HK-2 (cell line): ENCODE measurements at regions not wholly inside any gene's neighbourhood (a gene's known extent, or its start where the extent isn't known, plus 50 kb on each side); places are given as distances from the start of the nearest gene placed in this dataset.

Experiments used
- DNase-seq: peaks from one replicate; pipeline ENCODE4 v3.0.0-alpha.2; 2018; ENCODE audit not compliant: unreplicated experiment

- no peak for DNase-seq
These were observed 66.1 kb downstream of the LEPR start for GRCh38 chr1:65486613-65487012.

GRCh38 chr1:65489481-65489880 is 69.0 kb downstream of the LEPR start:
- no peak for DNase-seq

- no peak for DNase-seq
These were observed 70.0 kb downstream of the LEPR start for GRCh38 chr1:65490231-65491009.

GRCh38 chr1:65491472-65491871 is 71.0 kb downstream of the LEPR start:
- no peak for DNase-seq

GRCh38 chr1:65493802-65494201 is 73.3 kb downstream of the LEPR start:
- DNase-seq = no peak

- no peak for DNase-seq
These were observed 74.2 kb downstream of the LEPR start for GRCh38 chr1:65494671-65495070.

GRCh38 chr1:65495137-65495536 is 74.7 kb downstream of the LEPR start:
- DNase-seq = no peak

- DNase-seq = no peak
These were observed 76.9 kb downstream of the LEPR start for GRCh38 chr1:65497256-65497830.

- no peak for DNase-seq
These were observed 83.0 kb downstream of the LEPR start for GRCh38 chr1:65503427-65503826.

- DNase-seq = no peak
These were observed 83.8 kb downstream of the LEPR start for GRCh38 chr1:65504263-65504662.

- no peak for DNase-seq
These were observed 85.3 kb downstream of the LEPR start for GRCh38 chr1:65505547-65506300.

- DNase-seq = no peak
These were observed 87.6 kb downstream of the LEPR start for GRCh38 chr1:65508051-65508450.

- no peak for DNase-seq
These were observed 89.6 kb downstream of the LEPR start for GRCh38 chr1:65509912-65510680.

- no peak for DNase-seq
These were observed 90.5 kb downstream of the LEPR start for GRCh38 chr1:65510961-65511360.

- no peak for DNase-seq
These were observed 91.9 kb downstream of the LEPR start for GRCh38 chr1:65512383-65512782.

- DNase-seq = no peak
These were observed 92.7 kb downstream of the LEPR start for GRCh38 chr1:65512967-65513780.

GRCh38 chr1:65514041-65514440 is 93.6 kb downstream of the LEPR start:
- DNase-seq = no peak

- no peak for DNase-seq
These were observed 104.4 kb downstream of the LEPR start for GRCh38 chr1:65524931-65525265.

- no peak for DNase-seq
These were observed 105.0 kb downstream of the LEPR start for GRCh38 chr1:65525266-65526048.

- DNase-seq = no peak
These were observed 105.6 kb downstream of the LEPR start for GRCh38 chr1:65526049-65526556.
